Activated naive CD4-positive, alpha-beta T cell treated with anti-CD3 and anti-CD28 coated beads, Interleukin-2, amount 10 ng/mL, durations not matched to agents 7 days and 5 days (primary cell): ENCODE measurements at regions not wholly inside any gene's neighbourhood (a gene's known extent, or its start where the extent isn't known, plus 50 kb on each side); places are given as distances from the start of the nearest gene placed in this dataset.
"Not testable (repeated sequence)": the region's sequence is repeated elsewhere in the genome, so short reads cannot be mapped to it uniquely, and the experiment has no call there.

Source experiments
- CTCF ChIA-PET: fragments of 350-600 bp; sonication (Branson Sonifier 250); formaldehyde crosslinking; loops from one replicate; lab custom pipeline; 2021; ENCODE audit warnings: antibody characterized with exemption; lab: Charles Lee
- DNase-seq: peaks from one replicate; pipeline ENCODE4 v3.0.0-alpha.2; 2020
- H3K27ac Mint-ChIP-seq: one replicate; pipeline ENCODE4 v1.8.0; 2021; ENCODE audit warnings: mild to moderate bottlenecking, moderate library complexity, mixed read lengths
- H3K27me3 Mint-ChIP-seq: one replicate; pipeline ENCODE4 v1.8.0; 2021; ENCODE audit warnings: mild to moderate bottlenecking, mixed read lengths
- H3K36me3 Mint-ChIP-seq: one replicate; pipeline ENCODE4 v1.8.0; 2021; ENCODE audit warnings: mixed read lengths
- H3K4me1 Mint-ChIP-seq: one replicate; pipeline ENCODE4 v1.8.0; 2021; ENCODE audit warnings: mixed read lengths
- H3K4me3 Mint-ChIP-seq: one replicate; pipeline ENCODE4 v1.8.0; 2021; ENCODE audit warnings: mild to moderate bottlenecking, moderate library complexity, mixed read lengths
- H3K9me3 Mint-ChIP-seq: one replicate; pipeline ENCODE4 v1.8.0; 2021; ENCODE audit warnings: mixed read lengths

- no peak for DNase-seq
- no peaks in the 10 kb centered on the region for H3K27me3 Mint-ChIP-seq
- CTCF ChIA-PET, result no interaction called here
- no peaks in the 10 kb centered on the region for H3K4me1 Mint-ChIP-seq
- H3K27ac Mint-ChIP-seq, result no peak overlapping the region
- H3K9me3 Mint-ChIP-seq, result peaks cover 2% of the 10 kb centered on the region
- H3K36me3 Mint-ChIP-seq, result no peaks in the 10 kb centered on the region
- H3K4me3 Mint-ChIP-seq, result no peak overlapping the region
These were observed 1551.5 kb upstream of the SEL1L start for GRCh38 chr14:83085136-83085535.

GRCh38 chr14:83085725-83086124 lies 1552.1 kb upstream of the SEL1L start:
- H3K36me3 Mint-ChIP-seq, result no peaks in the 10 kb centered on the region
- H3K27ac Mint-ChIP-seq, result no peak overlapping the region
- no peak overlapping the region for H3K4me3 Mint-ChIP-seq
- no peak for DNase-seq
- no peaks in the 10 kb centered on the region for H3K27me3 Mint-ChIP-seq
- H3K4me1 Mint-ChIP-seq, result no peaks in the 10 kb centered on the region
- peaks cover 2% of the 10 kb centered on the region for H3K9me3 Mint-ChIP-seq
- CTCF ChIA-PET, result no interaction called here

GRCh38 chr14:83091991-83092956 lies 1558.6 kb upstream of the SEL1L start:
- H3K9me3 Mint-ChIP-seq, H3K4me1 Mint-ChIP-seq, H3K27ac Mint-ChIP-seq, H3K36me3 Mint-ChIP-seq, CTCF ChIA-PET, H3K27me3 Mint-ChIP-seq, H3K4me3 Mint-ChIP-seq, DNase-seq: not testable (repeated sequence)

- no peak overlapping the region for H3K4me3 Mint-ChIP-seq
- H3K36me3 Mint-ChIP-seq, result no peaks in the 10 kb centered on the region
- no peak for DNase-seq
- CTCF ChIA-PET, result no interaction called here
- no peaks in the 10 kb centered on the region for H3K27me3 Mint-ChIP-seq
- peaks cover 5% of the 10 kb centered on the region for H3K9me3 Mint-ChIP-seq
- H3K27ac Mint-ChIP-seq, result no peak overlapping the region
- no peaks in the 10 kb centered on the region for H3K4me1 Mint-ChIP-seq
These were observed 1562.4 kb upstream of the SEL1L start for GRCh38 chr14:83096092-83096491.

- no peaks in the 10 kb centered on the region for H3K36me3 Mint-ChIP-seq
- H3K4me3 Mint-ChIP-seq, result no peak overlapping the region
- CTCF ChIA-PET, result no interaction called here
- H3K9me3 Mint-ChIP-seq, result peaks cover 9% of the 10 kb centered on the region
- DNase-seq, result no peak
- no peak overlapping the region for H3K27ac Mint-ChIP-seq
- no peaks in the 10 kb centered on the region for H3K4me1 Mint-ChIP-seq
- H3K27me3 Mint-ChIP-seq, result no peaks in the 10 kb centered on the region
These were observed 1568.2 kb upstream of the SEL1L start for GRCh38 chr14:83101846-83102245.

GRCh38 chr14:83118029-83118428 lies 1584.4 kb upstream of the SEL1L start:
- CTCF ChIA-PET, result no interaction called here
- Mint-ChIP-seq H3K4me3 (no peak overlapping the region), H3K9me3 (peaks cover 7% of the 10 kb centered on the region), H3K4me1 (no peaks in the 10 kb centered on the region), H3K27ac (no peak overlapping the region), H3K36me3 (no peaks in the 10 kb centered on the region), H3K27me3 (no peaks in the 10 kb centered on the region)
- DNase-seq, result no peak

- no peaks in the 10 kb centered on the region for H3K27me3 Mint-ChIP-seq
- DNase-seq, result no peak
- peaks cover 13% of the 10 kb centered on the region for H3K9me3 Mint-ChIP-seq
- CTCF ChIA-PET, result no interaction called here
- H3K27ac Mint-ChIP-seq, result no peak overlapping the region
- H3K4me3 Mint-ChIP-seq, result no peak overlapping the region
- H3K4me1 Mint-ChIP-seq, result no peaks in the 10 kb centered on the region
- H3K36me3 Mint-ChIP-seq, result no peaks in the 10 kb centered on the region
These were observed 1586.5 kb upstream of the SEL1L start for GRCh38 chr14:83120187-83120586.

GRCh38 chr14:83126076-83126475 lies 1592.4 kb upstream of the SEL1L start:
- H3K36me3 Mint-ChIP-seq, result no peaks in the 10 kb centered on the region
- H3K4me3 Mint-ChIP-seq, result no peak overlapping the region
- no peak overlapping the region for H3K27ac Mint-ChIP-seq
- DNase-seq, result no peak
- CTCF ChIA-PET, result no interaction called here
- peaks cover 18% of the 10 kb centered on the region for H3K9me3 Mint-ChIP-seq
- H3K27me3 Mint-ChIP-seq, result no peaks in the 10 kb centered on the region
- no peaks in the 10 kb centered on the region for H3K4me1 Mint-ChIP-seq

- no peak for DNase-seq
- H3K27me3 Mint-ChIP-seq, result no peaks in the 10 kb centered on the region
- H3K4me1 Mint-ChIP-seq, result no peaks in the 10 kb centered on the region
- H3K27ac Mint-ChIP-seq, result no peak overlapping the region
- no peak overlapping the region for H3K4me3 Mint-ChIP-seq
- CTCF ChIA-PET, result no interaction called here
- peaks cover 14% of the 10 kb centered on the region for H3K9me3 Mint-ChIP-seq
- no peaks in the 10 kb centered on the region for H3K36me3 Mint-ChIP-seq
These were observed 1595.1 kb upstream of the SEL1L start for GRCh38 chr14:83128783-83129182.

GRCh38 chr14:83129496-83129895 lies 1595.8 kb upstream of the SEL1L start:
- Mint-ChIP-seq H3K9me3 (peaks cover 14% of the 10 kb centered on the region), H3K27me3 (no peaks in the 10 kb centered on the region), H3K27ac (no peak overlapping the region), H3K4me3 (no peak overlapping the region), H3K36me3 (no peaks in the 10 kb centered on the region), H3K4me1 (no peaks in the 10 kb centered on the region)
- CTCF ChIA-PET, result no interaction called here
- DNase-seq, result no peak

GRCh38 chr14:83133981-83134645 lies 1600.5 kb upstream of the SEL1L start:
- Mint-ChIP-seq H3K36me3 (no peaks in the 10 kb centered on the region), H3K4me3 (no peak overlapping the region), H3K27ac (no peak overlapping the region), H3K4me1 (no peaks in the 10 kb centered on the region), H3K27me3 (no peaks in the 10 kb centered on the region), H3K9me3 (peaks cover 6% of the 10 kb centered on the region)
- CTCF ChIA-PET, result no interaction called here
- DNase-seq, result no peak

GRCh38 chr14:83140756-83141155 lies 1607.1 kb upstream of the SEL1L start:
- no peak overlapping the region for H3K27ac Mint-ChIP-seq
- CTCF ChIA-PET, result no interaction called here
- no peak for DNase-seq
- H3K27me3 Mint-ChIP-seq, result no peaks in the 10 kb centered on the region
- no peaks in the 10 kb centered on the region for H3K4me1 Mint-ChIP-seq
- no peak overlapping the region for H3K4me3 Mint-ChIP-seq
- H3K36me3 Mint-ChIP-seq, result no peaks in the 10 kb centered on the region
- peaks cover 7% of the 10 kb centered on the region for H3K9me3 Mint-ChIP-seq

GRCh38 chr14:83147006-83147405 lies 1613.4 kb upstream of the SEL1L start:
- no peak for DNase-seq
- H3K27ac Mint-ChIP-seq, result no peak overlapping the region

GRCh38 chr14:83151571-83151970 lies 1617.9 kb upstream of the SEL1L start:
- no peak for DNase-seq
- CTCF ChIA-PET, result no interaction called here
- Mint-ChIP-seq H3K9me3 (peaks cover 22% of the 10 kb centered on the region), H3K4me1 (no peaks in the 10 kb centered on the region), H3K27me3 (no peaks in the 10 kb centered on the region), H3K4me3 (no peak overlapping the region), H3K36me3 (no peaks in the 10 kb centered on the region), H3K27ac (no peak overlapping the region)

More at GRCh38 chr14:83147006-83147405, 1613.4 kb upstream of the SEL1L start:
- Mint-ChIP-seq H3K4me1 (no peaks in the 10 kb centered on the region), H3K4me3 (no peak overlapping the region), H3K9me3 (peaks cover 24% of the 10 kb centered on the region), H3K27me3 (no peaks in the 10 kb centered on the region), H3K36me3 (no peaks in the 10 kb centered on the region)
- CTCF ChIA-PET, result no interaction called here

- Mint-ChIP-seq H3K36me3 (no peaks in the 10 kb centered on the region), H3K4me3 (no peak overlapping the region), H3K9me3 (peaks cover 19% of the 10 kb centered on the region), H3K4me1 (no peaks in the 10 kb centered on the region), H3K27ac (no peak overlapping the region), H3K27me3 (no peaks in the 10 kb centered on the region)
- CTCF ChIA-PET, result no interaction called here
- DNase-seq, result no peak
These were observed 1619.4 kb upstream of the SEL1L start for GRCh38 chr14:83153081-83153480.
